H9 (cell line): ENCODE measurements at regions not wholly inside any gene's neighbourhood (a gene's known extent, or its start where the extent isn't known, plus 50 kb on each side); places are given as distances from the start of the nearest gene placed in this dataset.
"Not testable (repeated sequence)": the region's sequence is repeated elsewhere in the genome, so short reads cannot be mapped to it uniquely, and the experiment has no call there.

ENCODE experiments used
- DNase-seq: peaks from one replicate; pipeline ENCODE4 v3.0.0-alpha.2; 2017
- H2AFZ ChIP-seq: one replicate; pipeline ENCODE4 v1.6.1; 2013; ENCODE audit warnings: mild to moderate bottlenecking, low read length, control low read depth, moderate library complexity
- H2AK5ac ChIP-seq: 2 replicates; pipeline ENCODE4 v1.6.1; 2013; ENCODE audit warnings: low read length, control low read depth, mixed read lengths; ENCODE audit not compliant: insufficient read length
- H2BK120ac ChIP-seq: one replicate; pipeline ENCODE4 v1.6.1; 2013; ENCODE audit warnings: low read depth, mild to moderate bottlenecking, low read length, control low read depth, inconsistent platforms; ENCODE audit not compliant: poor library complexity, severe bottlenecking
- H2BK12ac ChIP-seq: 2 replicates; pipeline ENCODE4 v1.6.1; 2013; ENCODE audit warnings: low read length, control low read depth, mixed read lengths, low read depth; ENCODE audit not compliant: insufficient read length
- H2BK15ac ChIP-seq: 2 replicates; pipeline ENCODE4 v1.6.1; 2013; ENCODE audit warnings: low read depth, low read length, control low read depth
- H2BK20ac ChIP-seq: one replicate; pipeline ENCODE4 v1.6.1; 2013; ENCODE audit warnings: low read depth, mild to moderate bottlenecking, low read length, control low read depth, inconsistent platforms; ENCODE audit not compliant: poor library complexity, severe bottlenecking
- H2BK5ac ChIP-seq: 2 replicates; pipeline ENCODE4 v1.6.1; 2013; ENCODE audit warnings: low read length, control low read depth, mixed read lengths; ENCODE audit not compliant: insufficient read length
- H3K14ac ChIP-seq: 2 replicates; pipeline ENCODE4 v1.6.1; 2013; ENCODE audit warnings: low read length, control low read depth; ENCODE audit not compliant: insufficient read depth
- H3K18ac ChIP-seq: 2 replicates; pipeline ENCODE4 v1.6.1; 2013; ENCODE audit warnings: low read depth, mild to moderate bottlenecking, mixed read lengths, low read length, control low read depth; ENCODE audit not compliant: insufficient read length
- H3K23ac ChIP-seq: 2 replicates; pipeline ENCODE4 v1.6.1; 2013; ENCODE audit warnings: low read length, control low read depth, mixed read lengths, low read depth; ENCODE audit not compliant: insufficient read length
- H3K23me2 ChIP-seq: 2 replicates; pipeline ENCODE4 v1.6.1; 2013; ENCODE audit warnings: low read depth, mild to moderate bottlenecking, mixed read lengths, low read length, control low read depth; ENCODE audit not compliant: insufficient read length, poor library complexity, severe bottlenecking
- H3K27ac ChIP-seq: 2 replicates; pipeline ENCODE4 v1.5.1; 2013; ENCODE audit warnings: low read length, control low read depth, mixed read lengths, low read depth; ENCODE audit not compliant: insufficient read length
- H3K27me3 ChIP-seq: 2 replicates; pipeline ENCODE4 v1.6.1; 2013; ENCODE audit warnings: low read length, control low read depth, inconsistent platforms; ENCODE audit not compliant: insufficient read depth
- H3K4ac ChIP-seq: 2 replicates; pipeline ENCODE4 v1.6.1; 2013; ENCODE audit warnings: low read depth, mild to moderate bottlenecking, control low read depth, inconsistent platforms, low read length, moderate library complexity
- H3K4me1 ChIP-seq: 2 replicates; pipeline ENCODE4 v1.6.1; 2013; ENCODE audit warnings: low read length, control low read depth, inconsistent platforms; ENCODE audit not compliant: insufficient read depth
- H3K4me2 ChIP-seq: 2 replicates; pipeline ENCODE4 v1.6.1; 2013; ENCODE audit warnings: low read length, control low read depth, mixed read lengths; ENCODE audit not compliant: insufficient read length, insufficient read depth
- H3K56ac ChIP-seq: 2 replicates; pipeline ENCODE4 v1.6.1; 2013; ENCODE audit warnings: low read depth, mild to moderate bottlenecking, mixed read lengths, low read length, control low read depth; ENCODE audit not compliant: insufficient read length
- H3K79me1 ChIP-seq: 2 replicates; pipeline ENCODE4 v1.6.1; 2013; ENCODE audit warnings: low read depth, mild to moderate bottlenecking, moderate library complexity, low read length, control low read depth, inconsistent platforms; ENCODE audit not compliant: insufficient read depth, poor library complexity, severe bottlenecking
- H3K79me2 ChIP-seq: 2 replicates; pipeline ENCODE4 v1.6.1; 2013; ENCODE audit warnings: low read length, control low read depth, inconsistent platforms; ENCODE audit not compliant: insufficient read depth
- H3K9ac ChIP-seq: 2 replicates; pipeline ENCODE4 v1.6.1; 2013; ENCODE audit warnings: low read length, control low read depth, mixed read lengths; ENCODE audit not compliant: insufficient read length; ENCODE audit errors: extremely low read depth
- H3K9me3 ChIP-seq: one replicate; pipeline ENCODE4 v1.6.1; 2013; ENCODE audit warnings: low read depth, low read length, inconsistent platforms; ENCODE audit not compliant: control insufficient read depth
- H3T11ph ChIP-seq: one replicate; pipeline ENCODE4 v1.6.1; 2013; ENCODE audit warnings: mild to moderate bottlenecking, low read length, control low read depth, inconsistent platforms
- H4K20me1 ChIP-seq: one replicate; pipeline ENCODE4 v1.6.1; 2013; ENCODE audit not compliant: control insufficient read depth, insufficient read length, insufficient read depth
- H4K5ac ChIP-seq: 2 replicates; pipeline ENCODE4 v1.6.1; 2013; ENCODE audit warnings: low read depth, mild to moderate bottlenecking, mixed read lengths, low read length, control low read depth; ENCODE audit not compliant: insufficient read length
- H4K8ac ChIP-seq: replicated peaks from 2 replicates; pipeline ENCODE4 v1.6.1; 2013; ENCODE audit warnings: low read length, control low read depth, mixed read lengths, low read depth; ENCODE audit not compliant: insufficient read length
- H4K91ac ChIP-seq: 2 replicates; pipeline ENCODE4 v1.6.1; 2013; ENCODE audit warnings: low read depth, mild to moderate bottlenecking, moderate library complexity, mixed read lengths, low read length, control low read depth; ENCODE audit not compliant: insufficient read length
- H3K27ac Mint-ChIP-seq, 3 experiments: 2 replicates in 2 of 3; 3 replicates in 1 of 3; pipeline ENCODE4 v1.8.0; 2020 to 2021; ENCODE audit warnings: mixed read lengths in 3 of 3, mild to moderate bottlenecking in 1 of 3, moderate library complexity in 1 of 3
- H3K27me3 Mint-ChIP-seq: 2 replicates; pipeline ENCODE4 v1.8.0; 2021; ENCODE audit warnings: low read depth, mild to moderate bottlenecking, moderate library complexity, mixed read lengths
- H3K36me3 Mint-ChIP-seq, 3 experiments: 2 replicates in 2 of 3; 3 replicates in 1 of 3; pipeline ENCODE4 v1.8.0; 2020 to 2021; ENCODE audit warnings: low read depth in 3 of 3, mixed read lengths in 3 of 3; ENCODE audit not compliant: insufficient read depth in 1 of 3
- H3K4me1 Mint-ChIP-seq, 2 experiments: 2 replicates each; pipeline ENCODE4 v1.8.0; 2020; ENCODE audit warnings: mixed read lengths in 2 of 2
- H3K4me3 Mint-ChIP-seq, 2 experiments: 2 replicates in 1 of 2; 3 replicates in 1 of 2; pipeline ENCODE4 v1.8.0; 2020 to 2021; ENCODE audit warnings: mild to moderate bottlenecking in 2 of 2, mixed read lengths in 2 of 2, moderate library complexity in 1 of 2
- H3K9me3 Mint-ChIP-seq, 2 experiments: 2 replicates in 1 of 2; 3 replicates in 1 of 2; pipeline ENCODE4 v1.8.0; 2020; ENCODE audit warnings: mild to moderate bottlenecking in 2 of 2, mixed read lengths in 2 of 2, moderate library complexity in 1 of 2
- whole genome bisulfite sequencing: extraction: QIAGEN DNeasy Blood & Tissue Kit; methylation state at CpG from one replicate; pipeline ENCODE4 v1.1.7; 2013; ENCODE audit warnings: missing lambda C conversion rate, low lambda C conversion rate, mixed read lengths; ENCODE audit not compliant: insufficient read length; ENCODE audit errors: extremely low coverage; 5-methylcytosine and 5-hydroxymethylcytosine counted together
- TF ChIP-seq, protein P1 (sequence below): fragments of 200-600 bp; sonication (generic); conservative IDR thresholded peaks from 3 replicates; pipeline ENCODE4 v1.8.0; 2021; ENCODE audit warnings: antibody characterized with exemption, mild to moderate bottlenecking

DNA sequence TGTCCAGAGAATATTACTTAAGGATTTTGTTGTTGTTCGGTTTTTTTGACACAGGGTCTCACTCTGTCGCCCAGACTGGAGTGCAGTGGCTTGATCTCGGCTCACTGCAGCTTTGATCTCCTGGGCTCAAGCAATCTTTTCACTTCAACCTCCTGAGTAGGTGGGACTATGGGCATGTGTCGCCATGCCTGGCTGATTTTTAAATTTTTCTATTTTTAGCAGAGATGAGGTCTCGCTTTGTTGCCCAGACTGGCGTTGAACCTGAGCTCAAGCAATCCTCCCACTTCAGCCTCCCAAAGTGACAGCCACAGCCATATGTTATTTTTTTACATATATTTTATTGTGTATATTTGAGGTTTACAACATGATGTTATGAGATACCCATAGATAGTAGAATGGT, 86.8 kb upstream of the UMPS start:
- no peak overlapping the region for H2BK12ac ChIP-seq
- H3K9me3 Mint-ChIP-seq = no peaks in the 10 kb centered on the region
- no peaks in the 10 kb centered on the region for H3K23me2 ChIP-seq

DNA sequence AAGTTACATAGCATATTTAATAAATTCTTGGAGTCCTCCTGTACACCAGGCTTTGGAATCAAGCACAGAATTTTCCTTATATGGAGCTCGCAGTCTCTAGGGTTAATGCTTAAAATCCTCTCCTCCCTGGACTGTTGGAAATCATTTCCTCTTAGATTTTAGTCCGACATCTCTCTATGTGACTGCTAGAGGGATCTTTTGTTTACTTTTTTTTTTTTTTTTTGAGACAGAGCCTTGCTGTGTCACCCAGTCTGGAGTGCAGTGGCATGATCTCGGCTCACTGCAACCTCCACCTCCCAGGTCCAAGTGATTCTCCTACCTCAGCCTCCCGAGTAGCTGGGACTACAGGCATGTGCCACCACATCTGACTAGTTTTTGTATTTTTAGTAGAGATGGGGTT, 84.1 kb upstream of the UMPS start:
- H3K36me3 Mint-ChIP-seq, H3K4me2 ChIP-seq, DNase-seq, H3K9ac ChIP-seq, H3K27ac ChIP-seq, H3K27ac Mint-ChIP-seq, H3K79me1 ChIP-seq, H4K91ac ChIP-seq, H2BK15ac ChIP-seq, H3K4ac ChIP-seq, H3K4me3 Mint-ChIP-seq, H3K27me3 Mint-ChIP-seq, H3K23ac ChIP-seq, H3K14ac ChIP-seq, H3K9me3 Mint-ChIP-seq, H3K56ac ChIP-seq, H4K5ac ChIP-seq, H2BK120ac ChIP-seq, H4K8ac ChIP-seq, H3K79me2 ChIP-seq, H3K4me1 ChIP-seq, H2BK12ac ChIP-seq, H2AFZ ChIP-seq, H2BK20ac ChIP-seq, H2BK5ac ChIP-seq, H4K20me1 ChIP-seq, H3K9me3 ChIP-seq, H3K18ac ChIP-seq, H3T11ph ChIP-seq, H2AK5ac ChIP-seq, H3K23me2 ChIP-seq, H3K27me3 ChIP-seq: not testable (repeated sequence)
- peaks cover 12 to 19% of the 10 kb centered on the region in 2 experiments for H3K4me1 Mint-ChIP-seq
- no CpG with 5 or more reads among the region's 4 CpGs for WGBS

More for the DNA sequence above, 86.8 kb upstream of the UMPS start:
- no peak overlapping the region for H3K9ac ChIP-seq
- H2BK20ac ChIP-seq = no peak overlapping the region
- H3K4me3 Mint-ChIP-seq = no peak overlapping the region
- no peak overlapping the region for H3K56ac ChIP-seq
- no peak overlapping the region for H2BK120ac ChIP-seq
- no peak overlapping the region for H3K23ac ChIP-seq
- H2AK5ac ChIP-seq = no peak overlapping the region
- H3K27me3 ChIP-seq = no peaks in the 10 kb centered on the region
- H4K91ac ChIP-seq = no peak overlapping the region
- H2AFZ ChIP-seq = no peak overlapping the region
- H2BK15ac ChIP-seq = no peak overlapping the region
- H3K79me1 ChIP-seq = no peaks in the 10 kb centered on the region
- no peak overlapping the region for H3K14ac ChIP-seq
- no peak overlapping the region for H3K4ac ChIP-seq
- no peaks in the 10 kb centered on the region for H3K36me3 Mint-ChIP-seq
- H4K20me1 ChIP-seq = no peaks in the 10 kb centered on the region
- no peak overlapping the region for H3K27ac ChIP-seq
- no peak overlapping the region for H3K18ac ChIP-seq
- peaks cover 6% of the 10 kb centered on the region; the same call in 1 of the 2 replicates for H3K4me1 ChIP-seq
- no peak overlapping the region for H4K5ac ChIP-seq
- WGBS = no CpG with 5 or more reads among the region's 6 CpGs
- no peaks in the 10 kb centered on the region for H3K79me2 ChIP-seq
- no peak overlapping the region for H3T11ph ChIP-seq
- DNase-seq = no peak
- TF ChIP-seq, protein P1, sequence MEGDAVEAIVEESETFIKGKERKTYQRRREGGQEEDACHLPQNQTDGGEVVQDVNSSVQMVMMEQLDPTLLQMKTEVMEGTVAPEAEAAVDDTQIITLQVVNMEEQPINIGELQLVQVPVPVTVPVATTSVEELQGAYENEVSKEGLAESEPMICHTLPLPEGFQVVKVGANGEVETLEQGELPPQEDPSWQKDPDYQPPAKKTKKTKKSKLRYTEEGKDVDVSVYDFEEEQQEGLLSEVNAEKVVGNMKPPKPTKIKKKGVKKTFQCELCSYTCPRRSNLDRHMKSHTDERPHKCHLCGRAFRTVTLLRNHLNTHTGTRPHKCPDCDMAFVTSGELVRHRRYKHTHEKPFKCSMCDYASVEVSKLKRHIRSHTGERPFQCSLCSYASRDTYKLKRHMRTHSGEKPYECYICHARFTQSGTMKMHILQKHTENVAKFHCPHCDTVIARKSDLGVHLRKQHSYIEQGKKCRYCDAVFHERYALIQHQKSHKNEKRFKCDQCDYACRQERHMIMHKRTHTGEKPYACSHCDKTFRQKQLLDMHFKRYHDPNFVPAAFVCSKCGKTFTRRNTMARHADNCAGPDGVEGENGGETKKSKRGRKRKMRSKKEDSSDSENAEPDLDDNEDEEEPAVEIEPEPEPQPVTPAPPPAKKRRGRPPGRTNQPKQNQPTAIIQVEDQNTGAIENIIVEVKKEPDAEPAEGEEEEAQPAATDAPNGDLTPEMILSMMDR = no peak
- H3K4me1 Mint-ChIP-seq = peaks cover 10 to 12% of the 10 kb centered on the region in 2 experiments
- no peaks in the 10 kb centered on the region for H3K9me3 ChIP-seq
- H3K27me3 Mint-ChIP-seq = no peaks in the 10 kb centered on the region
- H3K4me2 ChIP-seq = no peak overlapping the region
- no peak overlapping the region for H4K8ac ChIP-seq
- no peak overlapping the region for H3K27ac Mint-ChIP-seq
- no peak overlapping the region for H2BK5ac ChIP-seq
